ENCODE measurements at regions not wholly inside any gene's neighbourhood (a gene's known extent, or its start where the extent isn't known, plus 50 kb on each side); places are given as distances from the start of the nearest gene placed in this dataset.

DNA sequence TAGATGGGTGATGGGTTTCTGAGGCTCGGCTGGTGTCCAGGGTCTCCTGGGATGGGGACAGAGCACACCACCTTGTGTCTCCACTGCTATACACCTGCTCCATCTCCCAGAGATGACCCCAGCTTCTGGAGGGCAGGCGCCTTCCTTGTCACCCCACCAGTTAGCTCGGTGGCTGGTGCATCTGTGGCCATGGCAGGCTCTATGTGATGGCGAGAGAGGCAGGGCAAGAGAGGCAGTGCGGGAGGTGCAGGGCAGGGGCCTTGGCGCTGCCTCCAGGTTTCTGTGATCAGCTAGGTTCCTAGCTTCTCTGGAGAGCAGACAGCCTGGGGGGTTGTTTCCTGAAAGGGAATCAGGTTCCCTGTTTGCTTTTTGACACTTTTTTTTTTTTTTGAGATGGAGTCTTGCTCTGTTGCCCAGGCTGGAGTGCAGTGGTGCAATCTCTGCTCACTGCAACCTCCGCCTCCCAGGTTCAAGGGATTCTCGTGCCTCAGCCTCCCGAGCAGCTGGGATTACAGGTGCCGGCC lies 69.0 kb upstream of the ZNF536 start:
- TF ChIP-seq EZH2 (IDR thresholded peaks at IDR 0.05; ENCODE audit: low read depth), result no peak
- TF ChIP-seq, protein P1, sequence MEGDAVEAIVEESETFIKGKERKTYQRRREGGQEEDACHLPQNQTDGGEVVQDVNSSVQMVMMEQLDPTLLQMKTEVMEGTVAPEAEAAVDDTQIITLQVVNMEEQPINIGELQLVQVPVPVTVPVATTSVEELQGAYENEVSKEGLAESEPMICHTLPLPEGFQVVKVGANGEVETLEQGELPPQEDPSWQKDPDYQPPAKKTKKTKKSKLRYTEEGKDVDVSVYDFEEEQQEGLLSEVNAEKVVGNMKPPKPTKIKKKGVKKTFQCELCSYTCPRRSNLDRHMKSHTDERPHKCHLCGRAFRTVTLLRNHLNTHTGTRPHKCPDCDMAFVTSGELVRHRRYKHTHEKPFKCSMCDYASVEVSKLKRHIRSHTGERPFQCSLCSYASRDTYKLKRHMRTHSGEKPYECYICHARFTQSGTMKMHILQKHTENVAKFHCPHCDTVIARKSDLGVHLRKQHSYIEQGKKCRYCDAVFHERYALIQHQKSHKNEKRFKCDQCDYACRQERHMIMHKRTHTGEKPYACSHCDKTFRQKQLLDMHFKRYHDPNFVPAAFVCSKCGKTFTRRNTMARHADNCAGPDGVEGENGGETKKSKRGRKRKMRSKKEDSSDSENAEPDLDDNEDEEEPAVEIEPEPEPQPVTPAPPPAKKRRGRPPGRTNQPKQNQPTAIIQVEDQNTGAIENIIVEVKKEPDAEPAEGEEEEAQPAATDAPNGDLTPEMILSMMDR (conservative IDR thresholded peaks at IDR 0.05), result no peak
